Right ventricle myocardium inferior (tissue), 1 donor: ENCODE measurements at regions not wholly inside any gene's neighbourhood (a gene's known extent, or its start where the extent isn't known, plus 50 kb on each side); places are given as distances from the start of the nearest gene placed in this dataset.

Experiments
- ATAC-seq: fragments of 200-7000 bp; cut with Tn5 transposase; one replicate; pipeline ENCODE4 v1.9.1; 2020; ENCODE audit warnings: mild to moderate bottlenecking, moderate library complexity
- DNase-seq: peaks from one replicate; pipeline ENCODE4 v3.0.0; 2021; ENCODE audit errors: missing footprints
- intact Hi-C: fragments of 100-400 bp; cut with DNase I; formaldehyde crosslinking; loops from one replicate; pipeline ENCODE4 v1.11.0; 2022
- donor health status: DM: no; HTN: yes; CAD: no; lungs with severe emphysema.

DNA sequence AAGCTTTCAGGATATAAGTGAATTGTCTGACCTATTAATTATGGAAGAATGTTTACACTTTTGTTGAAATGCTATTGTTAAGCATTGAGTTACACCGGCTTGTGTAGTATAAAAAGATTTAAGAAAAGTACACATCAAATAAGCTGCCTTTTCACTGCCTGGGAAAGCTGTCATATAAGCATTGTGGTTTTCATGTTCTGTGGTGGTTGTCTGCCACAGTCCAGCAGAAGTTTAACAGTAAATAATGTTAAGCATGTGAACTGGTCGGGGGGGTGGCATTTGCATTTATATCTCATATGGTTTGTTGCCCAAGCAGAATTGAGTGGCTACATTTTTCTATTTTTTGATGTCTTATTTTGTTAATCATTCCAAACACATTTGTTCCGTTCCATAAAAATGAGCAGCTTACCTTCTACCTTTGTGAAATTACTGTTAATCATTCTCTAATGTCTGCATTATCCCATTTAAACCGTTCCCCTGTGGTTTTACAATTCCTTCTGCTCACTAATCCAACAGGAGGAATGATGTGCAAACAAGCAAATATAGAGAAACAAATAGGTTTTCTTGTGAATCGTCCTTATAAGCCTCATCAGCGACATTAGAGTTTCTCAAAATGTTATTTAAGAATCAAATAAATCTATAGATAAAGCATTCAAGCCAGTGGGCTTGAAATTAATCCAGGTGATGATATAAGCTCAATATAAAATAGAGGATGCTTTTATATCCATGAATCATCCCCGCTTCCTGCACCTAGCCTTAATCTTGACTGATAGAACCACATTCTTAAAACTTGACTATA lies 160.8 kb upstream of the SAMSN1 start:
- no peak for ATAC-seq
- intact Hi-C loops = no loop called here
- no peak for DNase-seq

DNA sequence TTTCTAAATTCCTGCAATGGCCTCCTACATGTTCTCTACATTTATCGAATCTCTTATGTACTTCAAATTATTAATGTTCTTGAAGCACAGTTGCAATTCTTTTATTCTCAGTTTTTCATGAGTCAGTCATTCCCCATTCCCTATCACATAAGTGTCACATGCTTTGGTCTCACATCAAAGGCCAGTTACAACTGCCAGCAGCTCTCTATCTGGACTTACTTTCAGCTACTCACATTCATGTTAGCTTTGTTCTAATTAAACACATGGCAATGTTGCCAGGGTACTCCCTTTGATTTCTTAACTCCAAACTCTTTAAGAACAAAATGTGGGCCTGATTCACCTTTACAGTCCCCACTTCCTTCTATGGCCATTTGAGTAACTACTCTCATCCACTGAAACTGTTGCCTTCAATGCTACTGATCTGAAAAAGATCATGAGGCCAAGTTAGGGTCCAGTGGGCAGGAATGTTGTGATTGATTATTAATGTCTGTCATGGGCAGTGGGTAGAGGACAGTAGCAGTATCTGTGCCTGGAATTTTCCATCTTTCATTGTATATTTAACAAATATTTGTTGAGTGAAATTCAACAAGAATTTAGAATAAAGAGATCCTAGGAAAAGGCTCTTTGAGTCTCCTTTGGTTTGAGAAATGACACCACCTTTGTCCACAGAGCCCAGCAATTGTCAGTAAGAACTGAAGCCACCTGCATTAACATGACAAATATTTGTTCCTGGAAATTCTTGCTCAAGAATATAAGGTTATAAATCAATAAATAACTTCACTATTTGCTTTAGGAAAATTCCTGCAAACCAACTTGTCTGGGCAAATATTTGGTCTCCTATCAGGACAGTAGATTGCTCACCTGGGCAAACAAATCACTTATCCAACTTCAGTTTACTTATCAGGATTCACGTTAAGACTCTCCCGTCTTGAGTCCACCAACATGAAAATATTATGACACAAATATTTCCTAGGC lies 153.6 kb upstream of the SAMSN1 start:
- intact Hi-C loops = no loop called here
- DNase-seq (no peak), ATAC-seq (no peak)

DNA sequence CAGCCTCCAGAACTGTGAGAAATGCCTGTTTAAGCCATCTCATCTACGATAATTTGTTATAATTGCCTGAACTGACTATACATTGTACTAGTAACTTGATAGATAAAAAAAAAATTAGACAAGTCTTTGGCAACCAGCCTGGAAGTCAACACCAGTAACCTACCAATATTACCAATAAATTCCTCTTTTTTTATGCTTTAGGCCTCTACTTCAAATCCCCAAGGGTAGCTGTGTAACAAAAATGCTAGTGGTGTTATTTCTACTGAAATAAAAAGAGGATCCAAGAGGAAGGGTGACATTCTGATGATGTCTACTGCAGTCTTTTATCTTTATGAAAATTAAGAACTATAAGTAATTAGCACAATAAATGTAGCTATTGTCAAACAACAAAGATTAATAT lies 151.7 kb upstream of the SAMSN1 start:
- intact Hi-C loops = no loop called here
- DNase-seq (no peak), ATAC-seq (no peak)

DNA sequence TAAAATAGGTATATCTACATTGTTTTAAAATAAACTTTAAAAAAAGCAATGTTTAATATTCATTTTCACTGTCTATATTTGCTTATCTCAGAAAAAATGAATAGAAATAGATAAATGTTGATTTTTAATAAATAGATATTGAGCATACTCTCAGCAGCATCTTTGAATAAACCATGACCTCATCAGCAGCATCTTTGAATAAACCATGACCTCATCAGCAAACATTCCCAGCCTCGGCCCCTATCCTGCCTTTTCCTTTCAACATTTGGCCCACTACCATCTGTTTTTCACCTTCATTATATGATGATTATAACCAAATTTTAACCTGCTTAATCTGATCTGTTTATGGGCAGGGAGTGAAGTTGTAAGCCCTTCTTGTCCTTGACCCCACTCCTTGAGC lies 148.7 kb upstream of the SAMSN1 start:
- no peak for ATAC-seq
- no peak for DNase-seq
- intact Hi-C loops = no loop called here

DNA sequence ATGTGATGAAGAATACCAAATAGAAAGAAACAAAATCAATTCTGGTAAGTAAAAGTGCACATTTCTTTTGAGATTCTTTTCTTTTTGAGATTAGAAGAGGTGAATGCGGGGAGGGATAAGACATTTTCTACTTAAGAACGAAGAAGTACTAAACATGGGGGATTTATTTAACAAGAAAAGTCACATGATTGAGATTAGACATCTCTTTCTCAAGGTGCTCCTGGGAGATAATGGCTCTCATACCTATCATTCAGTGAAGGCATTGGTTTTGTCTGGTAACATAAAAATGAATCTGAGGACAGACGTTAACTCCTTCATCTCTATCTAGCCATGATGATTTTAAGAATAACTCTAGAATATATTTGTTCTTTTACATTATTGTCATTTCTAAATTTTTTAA lies 147.9 kb upstream of the SAMSN1 start:
- DNase-seq = no peak
- ATAC-seq = no peak
- intact Hi-C loops = no loop called here

DNA sequence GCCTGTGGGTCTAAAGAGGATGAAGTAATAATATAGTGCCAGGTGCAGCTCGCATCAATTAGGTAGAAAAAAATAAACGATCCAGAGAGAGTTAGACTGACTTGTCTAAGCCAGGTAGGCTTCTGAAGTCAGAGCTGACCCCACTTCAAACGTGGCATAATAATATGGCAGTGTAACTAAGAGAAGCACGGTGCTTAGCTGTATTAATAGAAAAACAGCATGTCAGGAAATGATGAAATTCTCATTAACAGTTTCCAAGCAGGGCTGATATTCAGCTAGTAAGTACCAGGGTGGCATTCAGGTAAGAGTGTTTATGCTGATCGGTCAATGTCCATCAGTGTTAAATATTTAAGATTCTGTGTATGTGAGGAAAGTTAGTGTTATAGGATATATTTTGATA lies 145.8 kb upstream of the SAMSN1 start:
- no peak for ATAC-seq
- no peak for DNase-seq
- intact Hi-C loops = no loop called here

DNA sequence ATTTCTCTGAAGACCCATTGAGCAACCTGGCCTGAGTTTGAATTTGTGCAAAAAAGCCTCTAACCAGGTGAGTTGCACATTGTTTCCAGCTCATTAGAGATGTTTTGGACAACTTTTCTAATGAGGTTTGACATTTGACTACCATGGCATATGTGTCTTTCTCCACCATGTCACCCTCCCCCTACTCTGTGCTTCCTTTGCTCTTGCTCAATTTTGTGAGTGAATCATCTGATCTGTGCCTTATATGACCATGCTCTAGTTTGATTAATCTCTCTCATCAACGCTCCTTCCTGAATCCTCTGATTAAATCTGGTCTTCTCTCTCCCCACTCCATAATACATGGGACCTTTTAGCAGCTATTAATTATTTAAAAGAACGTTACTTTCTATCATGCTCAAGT lies 144.8 kb upstream of the SAMSN1 start:
- intact Hi-C loops = no loop called here
- ATAC-seq (no peak), DNase-seq (no peak)

DNA sequence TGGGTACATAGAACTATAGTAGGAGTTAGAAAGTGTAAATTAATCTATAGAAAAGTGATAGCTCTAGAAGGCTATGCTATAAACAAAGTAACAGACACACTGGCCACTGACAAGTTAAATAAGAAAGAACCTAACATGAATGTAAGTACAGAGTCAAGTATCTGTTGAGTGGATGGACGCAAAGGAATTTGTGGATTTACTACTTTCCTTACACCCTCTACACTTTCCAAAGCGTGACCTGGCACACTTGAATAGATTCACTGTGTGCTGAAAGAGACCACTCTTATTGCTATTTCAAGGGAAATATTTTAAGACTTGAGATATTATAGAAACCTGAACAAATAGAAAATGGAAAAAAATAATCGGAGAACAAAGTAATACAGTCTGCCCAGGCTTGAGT lies 142.8 kb upstream of the SAMSN1 start:
- intact Hi-C loops = no loop called here
- DNase-seq (no peak), ATAC-seq (no peak)

DNA sequence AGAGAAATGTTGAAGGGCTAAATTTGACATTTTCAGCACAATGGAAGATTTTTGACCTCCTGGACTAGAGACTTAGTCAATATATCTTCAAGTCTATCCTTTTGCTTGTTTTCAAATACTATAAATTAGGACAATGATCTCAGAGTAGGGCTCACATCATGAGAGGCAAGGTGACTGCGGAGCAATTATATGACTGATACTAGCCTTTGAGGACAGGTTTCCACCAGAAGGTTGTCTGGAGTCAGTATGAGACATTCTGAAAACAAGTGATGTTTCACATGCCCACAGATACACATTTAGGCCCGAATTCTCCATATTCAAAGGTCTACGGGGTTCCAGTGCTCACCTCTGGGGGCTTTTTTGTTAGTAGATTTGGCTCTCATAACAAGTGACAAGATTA lies 142.3 kb upstream of the SAMSN1 start:
- no peak for DNase-seq
- ATAC-seq = no peak
- intact Hi-C loops = no loop called here

DNA sequence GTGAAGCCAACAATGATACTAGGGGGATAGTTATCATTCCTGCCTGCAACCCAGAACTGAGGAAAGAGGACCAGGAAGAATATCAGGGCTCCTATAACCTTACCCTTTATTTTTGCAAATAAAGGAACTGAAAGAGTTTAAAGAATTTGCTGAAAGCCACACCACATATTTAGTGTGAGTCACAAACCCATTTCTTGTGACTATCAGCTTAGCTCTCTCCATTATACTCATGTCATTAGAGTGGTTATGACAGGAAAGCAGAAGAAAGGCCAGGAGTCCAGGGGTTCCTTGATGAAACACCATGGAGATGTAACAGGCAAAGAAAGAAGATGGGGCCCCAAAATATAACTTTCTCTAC lies 141.1 kb upstream of the SAMSN1 start:
- no peak for DNase-seq
- intact Hi-C loops = no loop called here
- no peak for ATAC-seq

DNA sequence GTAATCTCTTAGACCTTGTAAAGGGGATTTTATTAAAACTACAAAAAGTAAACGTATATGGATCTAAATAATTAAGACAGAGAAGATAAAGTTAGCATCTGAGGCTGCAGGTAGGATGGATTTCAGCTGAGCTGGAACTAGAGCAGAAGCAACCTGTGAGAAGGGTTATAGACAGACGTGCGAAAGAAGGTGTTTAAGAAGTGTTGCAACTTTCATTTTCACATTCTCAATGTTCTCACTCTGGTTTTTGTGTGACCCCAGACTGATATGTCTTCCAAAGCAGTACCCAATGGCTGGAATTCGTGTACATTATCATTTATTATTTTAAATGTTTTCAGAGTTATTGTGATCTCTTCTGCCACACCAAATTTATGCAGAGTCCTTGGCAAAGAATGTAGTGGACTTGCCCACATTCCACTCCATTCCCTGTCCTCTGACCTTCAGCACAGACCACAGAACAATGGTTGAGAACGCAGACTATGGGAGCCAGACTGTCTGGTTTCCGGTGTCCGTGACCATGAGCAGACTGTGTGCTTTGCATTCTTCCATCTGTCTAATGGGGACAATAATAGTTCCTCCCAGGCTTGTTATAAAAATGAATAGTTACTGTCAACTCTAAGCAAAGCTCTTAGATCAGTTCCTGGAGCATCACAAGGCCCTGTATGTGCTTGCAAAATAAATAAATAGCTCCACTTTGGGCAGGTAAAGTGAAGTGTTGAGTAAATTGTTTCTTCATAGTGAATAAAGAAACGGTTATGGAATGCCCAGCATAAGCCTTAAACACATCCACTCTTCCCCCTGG lies 140.6 kb upstream of the SAMSN1 start:
- DNase-seq = no peak
- intact Hi-C loops = no loop called here

DNA sequence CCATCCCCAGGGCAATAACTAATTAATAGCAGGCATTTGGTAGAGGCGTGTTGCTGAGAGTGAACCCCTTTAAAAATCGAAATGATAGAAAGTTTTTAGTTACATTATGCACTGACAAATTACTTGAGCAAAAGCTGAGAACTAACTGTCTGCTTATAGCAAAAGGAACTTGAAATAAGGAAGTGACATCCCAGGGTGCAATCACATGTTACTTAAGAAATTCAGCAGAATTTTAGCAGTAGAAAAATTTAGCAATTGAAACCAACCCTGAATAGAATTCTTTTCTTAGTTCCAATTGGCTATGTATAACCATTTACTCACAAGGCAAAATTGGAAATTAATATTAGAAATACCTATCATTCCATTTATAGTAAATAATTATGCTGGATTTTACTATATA lies 139.5 kb upstream of the SAMSN1 start:
- ATAC-seq (no peak), DNase-seq (no peak)
- intact Hi-C loops = no loop called here

More for the DNA sequence above, 140.6 kb upstream of the SAMSN1 start:
- ATAC-seq = no peak

DNA sequence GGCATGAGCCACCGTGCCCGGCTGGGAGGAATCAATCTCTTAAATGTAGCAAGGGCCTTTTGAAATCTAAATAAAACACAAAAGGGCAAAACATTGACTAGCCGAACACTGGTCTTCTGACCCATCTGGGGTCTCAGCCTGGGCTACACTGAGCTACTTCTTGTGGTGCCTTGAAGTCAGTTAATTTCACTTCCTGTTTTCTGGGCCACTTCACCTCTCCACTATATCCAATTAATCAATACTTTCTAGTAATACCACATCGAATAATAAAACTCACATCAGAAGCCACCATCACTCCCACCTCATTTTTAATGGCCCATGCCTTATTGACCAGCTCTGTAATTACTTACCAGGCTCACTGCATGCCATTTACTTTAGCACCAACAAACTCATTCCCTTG lies 138.0 kb upstream of the SAMSN1 start:
- no peak for ATAC-seq
- no peak for DNase-seq
- intact Hi-C loops = no loop called here

DNA sequence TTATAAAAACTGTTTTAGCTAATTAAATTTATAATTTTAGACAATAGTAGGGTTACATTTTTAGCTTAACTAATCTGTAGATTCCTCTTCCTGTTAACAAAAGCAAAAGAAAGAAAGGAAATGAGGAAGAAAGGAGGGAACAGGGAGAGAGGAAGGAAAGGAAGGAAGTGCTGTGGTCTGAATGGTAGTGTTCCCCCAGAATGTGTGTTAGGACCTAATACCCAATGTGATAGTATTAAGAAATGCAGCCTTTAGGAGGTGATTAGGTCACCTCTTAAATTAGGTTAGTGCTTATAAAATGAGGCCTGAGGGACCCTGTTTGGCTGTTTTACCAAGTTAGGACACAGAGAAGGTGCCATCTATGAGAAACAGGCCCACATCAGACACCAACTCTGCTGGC lies 136.9 kb upstream of the SAMSN1 start:
- no peak for ATAC-seq
- intact Hi-C loops = no loop called here

DNA sequence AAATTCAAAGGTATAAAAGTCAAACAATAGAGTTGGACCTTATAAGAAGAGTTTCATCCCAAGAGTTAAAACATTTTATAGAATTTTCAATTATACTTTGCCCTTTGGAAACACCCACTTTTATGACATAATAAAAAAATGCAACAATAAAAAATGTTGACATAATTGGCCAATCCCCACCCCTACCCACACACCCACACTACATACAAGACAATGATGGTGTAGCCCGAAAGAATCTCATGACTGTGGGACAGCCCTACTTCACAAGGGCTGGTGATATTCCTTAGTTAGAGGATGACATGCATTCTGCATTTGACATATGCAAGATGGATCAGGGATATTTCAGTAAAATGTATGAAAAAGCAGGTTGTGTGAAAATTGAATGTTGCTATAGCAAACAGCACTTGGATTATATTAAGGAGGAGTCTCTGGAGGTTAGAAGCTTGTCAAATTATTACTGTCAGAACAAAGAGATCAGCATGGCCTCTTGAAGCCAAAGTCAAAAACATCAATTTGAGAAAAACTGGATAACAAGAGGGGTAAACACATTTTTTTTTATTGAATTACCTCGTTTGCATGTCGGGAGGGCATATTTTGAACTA lies 133.0 kb upstream of the SAMSN1 start:
- intact Hi-C loops = no loop called here
- ATAC-seq (no peak), DNase-seq (no peak)

More for the DNA sequence above, 136.9 kb upstream of the SAMSN1 start:
- no peak for DNase-seq

DNA sequence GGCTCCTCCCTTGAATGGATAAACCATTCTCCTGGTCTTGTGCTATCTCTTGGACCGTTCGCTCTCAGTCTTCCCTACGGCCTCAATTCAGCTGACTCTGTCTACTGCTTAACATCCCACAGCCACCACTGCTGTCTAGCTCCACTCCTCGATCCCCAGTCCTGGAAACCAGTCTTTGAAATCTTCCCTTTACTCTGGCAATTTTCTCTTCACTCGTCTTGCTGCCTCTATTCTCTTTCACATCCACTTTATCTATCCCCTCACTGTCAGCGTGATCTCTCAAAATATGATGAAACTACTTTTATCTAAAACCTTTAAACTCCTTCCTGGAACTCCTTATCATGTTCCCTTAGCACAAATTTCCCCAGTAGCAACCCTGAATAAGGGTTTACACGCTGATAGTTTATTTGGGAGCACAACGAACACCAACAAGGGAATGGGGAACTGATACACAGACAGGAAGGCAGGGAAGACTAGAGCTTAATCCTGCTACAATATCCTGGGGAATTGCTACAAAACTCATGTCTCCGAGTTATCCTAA lies 131.6 kb upstream of the SAMSN1 start:
- intact Hi-C loops = no loop called here
- DNase-seq (no peak), ATAC-seq (no peak)

DNA sequence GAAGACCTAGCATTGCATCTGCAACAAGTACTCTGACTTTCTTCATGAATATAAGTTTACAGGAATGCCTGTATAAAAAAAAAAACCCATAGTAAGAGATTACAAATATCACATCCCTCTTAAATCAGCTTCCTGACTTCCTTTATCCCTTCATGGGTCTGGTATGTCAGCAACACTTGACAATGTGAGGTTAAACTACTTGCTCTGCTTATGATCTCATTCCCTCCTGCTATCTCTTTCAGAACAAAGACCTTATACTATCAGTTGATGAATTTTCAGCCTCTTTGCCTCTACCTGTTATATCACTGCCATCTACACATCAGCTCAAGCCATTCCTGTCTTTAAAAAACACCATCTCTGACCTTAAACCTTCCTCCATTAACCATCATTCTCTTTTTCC lies 130.9 kb upstream of the SAMSN1 start:
- intact Hi-C loops = no loop called here
- ATAC-seq (no peak), DNase-seq (no peak)

DNA sequence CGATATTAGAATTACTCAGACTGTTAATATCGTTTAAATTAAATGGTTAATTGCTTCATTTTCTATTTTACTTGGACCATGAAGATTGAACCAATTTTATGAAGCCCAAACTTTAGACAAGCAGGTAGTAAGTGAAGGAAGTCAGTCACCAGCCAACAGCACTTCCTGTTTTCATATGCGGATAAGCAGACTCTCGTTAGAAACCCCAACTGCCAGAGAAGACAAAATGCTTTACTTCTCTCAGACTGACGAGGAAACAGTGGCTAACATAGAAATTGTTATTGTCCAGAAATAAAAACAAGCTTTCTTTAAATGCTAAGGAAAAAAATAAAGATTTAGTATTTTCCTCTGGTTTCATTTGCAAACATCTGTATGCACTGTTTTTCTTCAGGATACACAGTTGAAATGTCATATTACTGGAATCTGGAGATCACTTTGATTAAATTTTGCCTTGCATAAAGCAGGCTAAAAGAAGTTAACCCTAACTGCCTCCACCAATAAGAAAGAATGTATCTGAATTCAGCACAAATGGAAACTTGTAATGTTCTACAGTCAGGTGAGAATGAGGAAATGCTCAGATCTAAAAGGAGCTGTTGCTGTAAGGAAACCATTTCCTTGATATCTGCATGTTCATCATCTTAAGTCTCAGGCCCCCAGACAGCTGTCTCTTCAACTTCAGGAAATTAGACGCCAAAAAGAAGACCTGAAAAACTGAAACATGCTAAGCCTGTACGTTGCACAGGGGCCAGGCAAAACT lies 129.8 kb upstream of the SAMSN1 start:
- intact Hi-C loops = no loop called here
- no peak for DNase-seq
- no peak for ATAC-seq
